ENCODE measurements at regions not wholly inside any gene's neighbourhood (a gene's known extent, or its start where the extent isn't known, plus 50 kb on each side); places are given as distances from the start of the nearest gene placed in this dataset.

- Histone ChIP-seq H3K27me3 (ENCODE audit: insufficient read depth, low read length) (no peaks in the 10 kb centered on the region), H3K4me2 (ENCODE audit: low read length) (no peak overlapping the region), H2AFZ (ENCODE audit: low read depth, low read length, poor library complexity, severe bottlenecking) (no peak overlapping the region), H3K27ac (ENCODE audit: low read depth, low read length) (no peak overlapping the region), H3K4me3 (replicated peaks in 1 of 2; ENCODE audit: low read depth in 1 of 2, low read length in 2 of 2) (no peak overlapping the region), H3K9ac (ENCODE audit: low read length) (no peak overlapping the region), H3K79me2 (ENCODE audit: insufficient read depth, low read length) (no peaks in the 10 kb centered on the region), H3K9me3 (ENCODE audit: control insufficient read depth in 1 of 2, insufficient read depth in 1 of 2, low read depth in 1 of 2, low read length in 2 of 2) (no peaks in the 10 kb centered on the region), H3K4me1 (ENCODE audit: control insufficient read depth in 1 of 2, insufficient read depth in 2 of 2, low read length in 2 of 2) (no peaks in the 10 kb centered on the region), H3K9me2 (ENCODE audit: insufficient read depth) (no peaks in the 10 kb centered on the region), H3K36me3 (ENCODE audit: control insufficient read depth in 1 of 2, insufficient read depth in 2 of 2, low read length in 2 of 2) (no peaks in the 10 kb centered on the region), H4K20me1 (ENCODE audit: insufficient read depth) (no peaks in the 10 kb centered on the region)
- DNase-seq (ENCODE audit: low read depth, low spot score) (no peak), ATAC-seq (no peak)
- BruUV-seq (replicated peaks): no TSS peak
- ChIA-PET POLR2A (no interaction called here), CTCF (no interaction called here), RAD21 (ENCODE audit: low non-redundant PET in 1 of 2, low total read pairs in 2 of 2, uncharacterized antibody in 2 of 2, unreplicated experiment in 2 of 2) (no interaction called here)
- no peak for TF ChIP-seq JUND (IDR thresholded peaks at IDR 0.05)
- intact Hi-C loops (cut with micrococcal nuclease): no loop called here
Observed at GRCh38 chr6:9563568-9563967, 851.3 kb downstream of the TFAP2A start.

DNA sequence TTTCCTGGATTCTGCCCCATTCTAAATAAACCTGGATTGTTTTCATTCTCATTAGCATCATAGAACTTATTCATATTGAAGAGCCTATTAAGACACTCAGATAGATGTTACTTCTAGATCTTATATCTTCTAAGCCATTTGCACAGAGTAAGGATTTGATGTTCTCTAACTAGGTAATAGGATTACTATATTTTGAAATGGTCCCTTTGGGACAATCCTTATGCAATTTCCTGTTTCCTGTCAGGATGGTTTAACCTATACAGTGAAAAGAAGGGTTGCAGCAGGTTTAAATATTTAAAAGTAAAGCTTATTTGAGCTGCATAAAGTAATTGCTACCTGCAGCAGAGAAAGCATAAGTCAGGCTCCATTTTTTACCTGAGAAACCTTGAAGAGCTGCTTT lies 860.1 kb downstream of the TFAP2A start:
- Histone ChIP-seq H3K27ac (ENCODE audit: low read depth, low read length) (no peak overlapping the region), H4K20me1 (ENCODE audit: insufficient read depth) (no peaks in the 10 kb centered on the region), H3K36me3 (ENCODE audit: control insufficient read depth in 1 of 2, insufficient read depth in 2 of 2, low read length in 2 of 2) (no peaks in the 10 kb centered on the region), H3K4me3 (replicated peaks in 1 of 2; ENCODE audit: low read depth in 1 of 2, low read length in 2 of 2) (no peak overlapping the region), H3K4me2 (ENCODE audit: low read length) (no peak overlapping the region), H2AFZ (ENCODE audit: low read depth, low read length, poor library complexity, severe bottlenecking) (no peak overlapping the region), H3K9me3 (ENCODE audit: control insufficient read depth in 1 of 2, insufficient read depth in 1 of 2, low read depth in 1 of 2, low read length in 2 of 2) (peaks cover 4 to 8% of the 10 kb centered on the region in 2 experiments; a peak in 2 of 4 replicates), H3K9me2 (ENCODE audit: insufficient read depth) (no peaks in the 10 kb centered on the region), H3K9ac (ENCODE audit: low read length) (no peak overlapping the region), H3K79me2 (ENCODE audit: insufficient read depth, low read length) (no peaks in the 10 kb centered on the region), H3K27me3 (ENCODE audit: insufficient read depth, low read length) (no peaks in the 10 kb centered on the region), H3K4me1 (ENCODE audit: control insufficient read depth in 1 of 2, insufficient read depth in 2 of 2, low read length in 2 of 2) (no peaks in the 10 kb centered on the region)
- no peak for DNase-seq (ENCODE audit: low read depth, low spot score)
- RAD21 ChIA-PET (ENCODE audit: low non-redundant PET in 1 of 2, low total read pairs in 2 of 2, uncharacterized antibody in 2 of 2, unreplicated experiment in 2 of 2): no interaction called here
- no TSS peak for BruUV-seq (replicated peaks)
- intact Hi-C loops (cut with micrococcal nuclease): no loop called here
- no peak for ATAC-seq
- POLR2A ChIA-PET: interaction anchor here (0.6 kb wide), 1 partner anchor 30 kb away, joined by 3 read pairs; no protein-coding TSS in a partner anchor
- TF ChIP-seq, protein P1, sequence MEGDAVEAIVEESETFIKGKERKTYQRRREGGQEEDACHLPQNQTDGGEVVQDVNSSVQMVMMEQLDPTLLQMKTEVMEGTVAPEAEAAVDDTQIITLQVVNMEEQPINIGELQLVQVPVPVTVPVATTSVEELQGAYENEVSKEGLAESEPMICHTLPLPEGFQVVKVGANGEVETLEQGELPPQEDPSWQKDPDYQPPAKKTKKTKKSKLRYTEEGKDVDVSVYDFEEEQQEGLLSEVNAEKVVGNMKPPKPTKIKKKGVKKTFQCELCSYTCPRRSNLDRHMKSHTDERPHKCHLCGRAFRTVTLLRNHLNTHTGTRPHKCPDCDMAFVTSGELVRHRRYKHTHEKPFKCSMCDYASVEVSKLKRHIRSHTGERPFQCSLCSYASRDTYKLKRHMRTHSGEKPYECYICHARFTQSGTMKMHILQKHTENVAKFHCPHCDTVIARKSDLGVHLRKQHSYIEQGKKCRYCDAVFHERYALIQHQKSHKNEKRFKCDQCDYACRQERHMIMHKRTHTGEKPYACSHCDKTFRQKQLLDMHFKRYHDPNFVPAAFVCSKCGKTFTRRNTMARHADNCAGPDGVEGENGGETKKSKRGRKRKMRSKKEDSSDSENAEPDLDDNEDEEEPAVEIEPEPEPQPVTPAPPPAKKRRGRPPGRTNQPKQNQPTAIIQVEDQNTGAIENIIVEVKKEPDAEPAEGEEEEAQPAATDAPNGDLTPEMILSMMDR (IDR thresholded peaks at IDR 0.05 in 2 of 3, conservative IDR thresholded peaks at IDR 0.05 in 1 of 3; ENCODE audit: borderline replicate concordance in 1 of 3, insufficient read depth in 1 of 3, low read depth in 2 of 3, low read length in 2 of 3): no peak
- no peak for TF ChIP-seq CEBPB (IDR thresholded peaks at IDR 0.05; ENCODE audit: low read depth)
- TF ChIP-seq TCF7L2 (IDR thresholded peaks at IDR 0.05; ENCODE audit: borderline replicate concordance, extremely low read depth, insufficient read depth, insufficient read length): no peak
- no peak for TF ChIP-seq POLR2AphosphoS5 (IDR thresholded peaks at IDR 0.05; ENCODE audit: low read depth, low read length)
- TF ChIP-seq, protein P2, sequence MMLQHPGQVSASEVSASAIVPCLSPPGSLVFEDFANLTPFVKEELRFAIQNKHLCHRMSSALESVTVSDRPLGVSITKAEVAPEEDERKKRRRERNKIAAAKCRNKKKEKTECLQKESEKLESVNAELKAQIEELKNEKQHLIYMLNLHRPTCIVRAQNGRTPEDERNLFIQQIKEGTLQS (IDR thresholded peaks at IDR 0.05): no peak
- TF ChIP-seq YY1 (IDR thresholded peaks at IDR 0.05; ENCODE audit: extremely low read depth, insufficient replicate concordance, low read depth, low read length): no peak
- no peak for TF ChIP-seq ZNF274 (IDR thresholded peaks at IDR 0.05; ENCODE audit: low read depth, low read length)
- no peak for TF ChIP-seq SIN3A (IDR thresholded peaks at IDR 0.05; ENCODE audit: low read depth)
- TF ChIP-seq REST (IDR thresholded peaks at IDR 0.05; ENCODE audit: low read depth): no peak
- TF ChIP-seq, protein P3, sequence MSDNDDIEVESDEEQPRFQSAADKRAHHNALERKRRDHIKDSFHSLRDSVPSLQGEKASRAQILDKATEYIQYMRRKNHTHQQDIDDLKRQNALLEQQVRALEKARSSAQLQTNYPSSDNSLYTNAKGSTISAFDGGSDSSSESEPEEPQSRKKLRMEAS (IDR thresholded peaks at IDR 0.05): no peak
- CTCF ChIA-PET: no interaction called here
